Calu3 (cell line): ENCODE measurements at regions not wholly inside any gene's neighbourhood (a gene's known extent, or its start where the extent isn't known, plus 50 kb on each side); places are given as distances from the start of the nearest gene placed in this dataset.
A peak's percentile ranks its signal among the peaks of the same experiment; 100 is the strongest.

ENCODE experiments used
- BruUV-seq: library from RNA; stranded (reverse); fragments of 400-500 nt; replicated peaks from 2 replicates; lab custom pipeline; 2021; lab: Mats Ljungman, UMichigan
- CTCF ChIA-PET: fragments of 300-600 bp; sonication (Branson Sonifier 250); formaldehyde crosslinking; loops from one replicate; lab custom pipeline; 2022; ENCODE audit warnings: antibody characterized with exemption; lab: Charles Lee
- DNase-seq: peaks from one replicate; pipeline ENCODE4 v3.0.0; 2022
- H3K27ac Mint-ChIP-seq: one replicate; pipeline ENCODE4 v1.8.0; 2022; ENCODE audit warnings: mixed read lengths; ENCODE audit not compliant: unreplicated experiment
- H3K27me3 Mint-ChIP-seq: one replicate; pipeline ENCODE4 v1.8.0; 2022; ENCODE audit warnings: mixed read lengths; ENCODE audit not compliant: unreplicated experiment
- H3K36me3 Mint-ChIP-seq: one replicate; pipeline ENCODE4 v1.8.0; 2022; ENCODE audit warnings: mild to moderate bottlenecking, moderate library complexity, mixed read lengths; ENCODE audit not compliant: insufficient read depth, unreplicated experiment
- H3K4me1 Mint-ChIP-seq: one replicate; pipeline ENCODE4 v1.8.0; 2022; ENCODE audit warnings: mild to moderate bottlenecking, low read depth, mixed read lengths; ENCODE audit not compliant: unreplicated experiment
- H3K4me3 Mint-ChIP-seq: one replicate; pipeline ENCODE4 v1.8.0; 2022; ENCODE audit warnings: mild to moderate bottlenecking, low read depth, moderate library complexity, mixed read lengths; ENCODE audit not compliant: unreplicated experiment
- H3K9me3 Mint-ChIP-seq: one replicate; pipeline ENCODE4 v1.8.0; 2022; ENCODE audit warnings: low read depth, mixed read lengths; ENCODE audit not compliant: unreplicated experiment
- intact Hi-C: fragments of 100-400 bp; cut with micrococcal nuclease; formaldehyde crosslinking; loops from one replicate; pipeline ENCODE4 v1.10.0; 2022; ENCODE audit not compliant: unreplicated experiment
- TF ChIP-seq, protein P1 (sequence below): fragments of 200-600 bp; IDR thresholded peaks from one replicate; pipeline ENCODE4 v1.8.0; 2022; ENCODE audit warnings: antibody characterized with exemption; ENCODE audit not compliant: unreplicated experiment

DNA sequence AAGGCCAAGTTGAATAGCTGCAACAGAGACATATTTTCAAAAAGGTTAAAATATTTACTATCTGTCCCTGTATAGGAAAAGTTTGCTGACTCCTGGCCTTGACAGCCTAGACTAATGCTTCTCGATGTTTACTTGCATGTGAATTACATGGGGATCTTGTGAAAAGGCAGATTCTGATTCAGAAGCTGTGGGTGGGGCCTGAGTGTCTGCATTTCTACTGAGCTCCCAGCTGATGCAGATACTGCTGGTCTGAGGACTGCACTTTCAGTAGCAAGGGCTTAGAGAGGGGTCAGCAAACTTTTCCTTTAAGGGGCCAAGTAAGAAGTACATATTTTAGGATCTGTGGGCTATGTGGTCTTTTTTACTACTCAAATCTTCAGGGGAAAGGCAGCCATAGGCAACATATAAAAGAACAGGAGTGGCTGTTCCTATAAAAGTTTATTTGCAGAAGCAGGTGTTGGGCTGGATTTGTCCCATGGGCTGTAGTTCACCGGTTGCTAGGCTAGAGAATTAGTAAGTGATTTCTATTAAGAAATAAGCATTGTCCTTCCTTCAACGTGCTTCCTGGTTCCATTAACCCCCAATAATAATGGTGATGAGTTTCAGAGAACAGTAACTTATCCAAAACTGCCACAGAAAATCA is 97.2 kb upstream of the PDE5A start:
- no peak overlapping the region for H3K4me3 Mint-ChIP-seq
- CTCF ChIA-PET: no interaction called here
- H3K4me1 Mint-ChIP-seq: peaks cover 56% of the 10 kb centered on the region
- TF ChIP-seq, protein P1, sequence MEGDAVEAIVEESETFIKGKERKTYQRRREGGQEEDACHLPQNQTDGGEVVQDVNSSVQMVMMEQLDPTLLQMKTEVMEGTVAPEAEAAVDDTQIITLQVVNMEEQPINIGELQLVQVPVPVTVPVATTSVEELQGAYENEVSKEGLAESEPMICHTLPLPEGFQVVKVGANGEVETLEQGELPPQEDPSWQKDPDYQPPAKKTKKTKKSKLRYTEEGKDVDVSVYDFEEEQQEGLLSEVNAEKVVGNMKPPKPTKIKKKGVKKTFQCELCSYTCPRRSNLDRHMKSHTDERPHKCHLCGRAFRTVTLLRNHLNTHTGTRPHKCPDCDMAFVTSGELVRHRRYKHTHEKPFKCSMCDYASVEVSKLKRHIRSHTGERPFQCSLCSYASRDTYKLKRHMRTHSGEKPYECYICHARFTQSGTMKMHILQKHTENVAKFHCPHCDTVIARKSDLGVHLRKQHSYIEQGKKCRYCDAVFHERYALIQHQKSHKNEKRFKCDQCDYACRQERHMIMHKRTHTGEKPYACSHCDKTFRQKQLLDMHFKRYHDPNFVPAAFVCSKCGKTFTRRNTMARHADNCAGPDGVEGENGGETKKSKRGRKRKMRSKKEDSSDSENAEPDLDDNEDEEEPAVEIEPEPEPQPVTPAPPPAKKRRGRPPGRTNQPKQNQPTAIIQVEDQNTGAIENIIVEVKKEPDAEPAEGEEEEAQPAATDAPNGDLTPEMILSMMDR: no peak
- H3K27me3 Mint-ChIP-seq: no peaks in the 10 kb centered on the region
- peak overlapping the region; percentile 18 for H3K27ac Mint-ChIP-seq
- H3K9me3 Mint-ChIP-seq: peaks cover 2% of the 10 kb centered on the region
- peak; percentile 5 for DNase-seq
- no TSS peak for BruUV-seq
- intact Hi-C loops: loop anchor here (5.0 kb wide), 1 partner anchor 146 kb away; no protein-coding TSS in a partner anchor
- H3K36me3 Mint-ChIP-seq: peaks cover 18% of the 10 kb centered on the region

DNA sequence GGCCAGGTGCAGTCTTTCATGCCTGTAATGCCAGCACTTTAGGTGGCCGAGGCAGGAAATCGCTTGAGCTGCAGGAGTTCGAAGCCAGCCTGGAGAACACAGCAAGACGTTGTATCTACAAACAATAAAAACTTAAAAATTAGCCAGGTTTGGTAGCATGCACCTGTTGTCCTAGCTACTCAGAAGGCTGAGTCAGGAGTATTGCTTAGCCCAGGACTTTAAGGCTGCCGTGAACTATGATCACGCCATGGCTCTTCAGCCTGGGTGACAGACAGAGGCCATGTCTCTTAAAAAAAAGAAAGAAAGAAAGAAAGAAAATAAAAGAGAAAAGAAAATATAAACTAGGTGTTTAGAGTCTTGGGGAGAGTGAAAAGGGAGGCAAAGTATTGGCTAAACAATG is 96.4 kb upstream of the PDE5A start:
- peaks cover 16% of the 10 kb centered on the region for H3K36me3 Mint-ChIP-seq
- no peak overlapping the region for H3K4me3 Mint-ChIP-seq
- peak overlapping the region; percentile 33 for H3K27ac Mint-ChIP-seq
- CTCF ChIA-PET: no interaction called here
- peaks cover 2% of the 10 kb centered on the region for H3K9me3 Mint-ChIP-seq
- peak; percentile 2 for DNase-seq
- BruUV-seq: no TSS peak
- intact Hi-C loops: loop anchor here (5.0 kb wide), 1 partner anchor 147 kb away; no protein-coding TSS in a partner anchor
- no peaks in the 10 kb centered on the region for H3K27me3 Mint-ChIP-seq
- peaks cover 48% of the 10 kb centered on the region for H3K4me1 Mint-ChIP-seq
- TF ChIP-seq, protein P1: no peak

DNA sequence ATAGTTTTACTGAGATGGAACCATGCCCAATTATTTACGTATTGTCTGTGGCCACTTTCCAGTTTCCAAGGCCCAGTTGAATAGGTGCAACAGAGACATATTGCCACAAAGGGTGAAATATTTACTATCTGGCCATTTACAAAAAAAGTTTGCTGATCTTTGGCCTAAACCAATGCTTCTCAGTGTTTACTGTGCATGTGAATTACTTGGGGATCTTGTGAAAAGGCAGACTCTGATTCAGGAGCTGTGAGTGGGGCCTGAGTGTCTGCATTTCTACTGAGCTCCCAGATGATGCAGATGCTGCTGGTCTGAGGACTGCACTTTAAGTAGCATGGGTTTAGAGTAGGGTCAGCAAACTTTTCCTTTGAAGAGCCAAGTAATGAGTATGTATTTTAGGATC is 94.1 kb upstream of the PDE5A start:
- Mint-ChIP-seq H3K4me3 (no peak overlapping the region), H3K4me1 (peaks cover 26% of the 10 kb centered on the region), H3K36me3 (peaks cover 5% of the 10 kb centered on the region), H3K27me3 (no peaks in the 10 kb centered on the region), H3K27ac (no peak overlapping the region), H3K9me3 (peaks cover 5% of the 10 kb centered on the region)
- BruUV-seq: no TSS peak
- TF ChIP-seq, protein P1: no peak
- no peak for DNase-seq
- intact Hi-C loops: no loop called here
- CTCF ChIA-PET: interaction anchor here (0.5 kb wide), 1 partner anchor 49 kb away, joined by 3 read pairs; no protein-coding TSS in a partner anchor

DNA sequence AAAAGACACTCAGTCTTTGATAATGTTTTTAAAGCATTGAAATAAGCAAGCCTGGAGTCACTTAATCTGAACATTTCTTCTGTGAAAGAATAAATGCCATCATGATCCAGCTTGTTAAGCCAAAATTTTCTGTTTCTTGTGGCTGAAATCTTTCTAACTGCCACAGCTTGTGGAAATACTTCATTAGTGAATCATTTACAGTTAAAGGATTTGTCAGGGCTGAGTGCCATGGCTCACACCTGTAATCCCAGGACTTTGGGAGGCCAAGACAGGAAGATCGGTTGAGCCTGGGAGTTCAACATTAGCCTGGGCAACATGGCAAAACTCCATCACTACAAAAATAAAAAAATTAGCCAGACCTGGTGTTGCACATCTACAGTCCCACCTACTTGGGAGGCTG is 93.3 kb upstream of the PDE5A start:
- Mint-ChIP-seq H3K9me3 (peaks cover 5% of the 10 kb centered on the region), H3K36me3 (peaks cover 5% of the 10 kb centered on the region), H3K4me1 (peaks cover 26% of the 10 kb centered on the region), H3K27ac (no peak overlapping the region), H3K4me3 (no peak overlapping the region), H3K27me3 (no peaks in the 10 kb centered on the region)
- CTCF ChIA-PET: interaction anchor here (1.1 kb wide), 1 partner anchor 334 kb away, joined by 3 read pairs; no protein-coding TSS in a partner anchor
- TF ChIP-seq, protein P1: no peak
- DNase-seq: peak; percentile 16
- no TSS peak for BruUV-seq
- intact Hi-C loops: no loop called here
